ENCODE measurements at regions not wholly inside any gene's neighbourhood (a gene's known extent, or its start where the extent isn't known, plus 50 kb on each side); places are given as distances from the start of the nearest gene placed in this dataset.

DNA sequence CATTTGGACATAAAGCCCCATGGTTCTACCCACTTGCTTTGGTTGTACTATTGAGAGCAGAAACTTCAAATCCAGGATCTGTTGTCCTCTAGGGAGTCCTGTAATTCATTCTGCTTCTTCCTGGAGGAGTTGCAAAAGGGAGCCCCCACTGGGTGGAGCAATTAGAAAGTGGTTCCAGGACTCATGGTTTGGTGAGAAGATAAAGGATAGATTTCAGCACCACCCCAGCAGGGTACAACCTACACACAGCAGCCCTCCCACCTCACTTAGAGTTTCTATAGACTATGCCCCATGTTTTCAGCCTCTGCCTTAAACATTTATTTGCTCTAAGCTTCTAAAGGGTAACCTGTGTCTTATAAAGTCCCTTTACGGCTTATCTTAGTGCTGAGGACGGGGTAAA is 112.6 kb upstream of the ARRDC3 start:
- intact Hi-C loops (cut with micrococcal nuclease; ENCODE audit: unreplicated experiment): no loop called here
- BruUV-seq (replicated peaks): no TSS peak
- no peak overlapping the region for H3K4me3 Mint-ChIP-seq (ENCODE audit: low read depth, unreplicated experiment)
- no peaks in the 10 kb centered on the region for H3K9me3 Mint-ChIP-seq (ENCODE audit: low read depth, unreplicated experiment)
- no peaks in the 10 kb centered on the region for H3K4me1 Mint-ChIP-seq (ENCODE audit: low read depth, unreplicated experiment)
- no peak overlapping the region for H3K27ac Mint-ChIP-seq (ENCODE audit: unreplicated experiment)
- CTCF ChIA-PET: no interaction called here
- DNase-seq: no peak
- H3K36me3 Mint-ChIP-seq (ENCODE audit: insufficient read depth, unreplicated experiment): no peaks in the 10 kb centered on the region
- H3K27me3 Mint-ChIP-seq (ENCODE audit: unreplicated experiment): no peaks in the 10 kb centered on the region
- TF ChIP-seq, protein P1, sequence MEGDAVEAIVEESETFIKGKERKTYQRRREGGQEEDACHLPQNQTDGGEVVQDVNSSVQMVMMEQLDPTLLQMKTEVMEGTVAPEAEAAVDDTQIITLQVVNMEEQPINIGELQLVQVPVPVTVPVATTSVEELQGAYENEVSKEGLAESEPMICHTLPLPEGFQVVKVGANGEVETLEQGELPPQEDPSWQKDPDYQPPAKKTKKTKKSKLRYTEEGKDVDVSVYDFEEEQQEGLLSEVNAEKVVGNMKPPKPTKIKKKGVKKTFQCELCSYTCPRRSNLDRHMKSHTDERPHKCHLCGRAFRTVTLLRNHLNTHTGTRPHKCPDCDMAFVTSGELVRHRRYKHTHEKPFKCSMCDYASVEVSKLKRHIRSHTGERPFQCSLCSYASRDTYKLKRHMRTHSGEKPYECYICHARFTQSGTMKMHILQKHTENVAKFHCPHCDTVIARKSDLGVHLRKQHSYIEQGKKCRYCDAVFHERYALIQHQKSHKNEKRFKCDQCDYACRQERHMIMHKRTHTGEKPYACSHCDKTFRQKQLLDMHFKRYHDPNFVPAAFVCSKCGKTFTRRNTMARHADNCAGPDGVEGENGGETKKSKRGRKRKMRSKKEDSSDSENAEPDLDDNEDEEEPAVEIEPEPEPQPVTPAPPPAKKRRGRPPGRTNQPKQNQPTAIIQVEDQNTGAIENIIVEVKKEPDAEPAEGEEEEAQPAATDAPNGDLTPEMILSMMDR (IDR thresholded peaks at IDR 0.05; ENCODE audit: unreplicated experiment): no peak

DNA sequence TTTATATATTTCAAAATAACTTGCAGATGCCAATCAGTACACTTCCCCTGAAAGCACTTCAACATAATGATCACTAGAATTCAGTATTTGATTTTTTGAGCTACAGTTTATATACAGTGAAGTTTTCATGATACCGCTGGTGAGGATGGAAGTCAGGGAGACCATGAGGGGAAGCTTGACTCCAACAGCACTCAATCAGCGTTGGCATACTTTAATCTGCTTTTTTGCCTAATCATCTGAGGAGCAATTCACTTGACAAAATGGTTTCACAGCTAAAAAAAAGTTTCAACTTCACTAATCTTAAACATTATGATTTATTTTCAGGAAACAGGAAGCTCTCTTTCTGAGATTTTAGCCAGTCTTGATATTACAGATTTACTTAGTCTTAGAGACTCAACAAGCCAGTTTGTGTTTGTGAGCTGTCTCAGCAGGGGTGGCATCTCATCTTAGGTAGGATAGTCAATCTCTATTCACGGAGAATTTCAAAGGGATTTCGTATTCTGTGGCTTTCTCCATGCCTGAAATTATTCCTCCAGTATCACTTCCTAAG is 111.4 kb upstream of the ARRDC3 start:
- TF ChIP-seq, protein P1 (IDR thresholded peaks at IDR 0.05; ENCODE audit: unreplicated experiment): no peak
- DNase-seq: no peak
- CTCF ChIA-PET: no interaction called here
- intact Hi-C loops (cut with micrococcal nuclease; ENCODE audit: unreplicated experiment): no loop called here
- H3K27ac Mint-ChIP-seq (ENCODE audit: unreplicated experiment): no peak overlapping the region
- no peaks in the 10 kb centered on the region for H3K36me3 Mint-ChIP-seq (ENCODE audit: insufficient read depth, unreplicated experiment)
- H3K4me3 Mint-ChIP-seq (ENCODE audit: low read depth, unreplicated experiment): no peak overlapping the region
- no peaks in the 10 kb centered on the region for H3K9me3 Mint-ChIP-seq (ENCODE audit: low read depth, unreplicated experiment)
- H3K27me3 Mint-ChIP-seq (ENCODE audit: unreplicated experiment): no peaks in the 10 kb centered on the region
- H3K4me1 Mint-ChIP-seq (ENCODE audit: low read depth, unreplicated experiment): no peaks in the 10 kb centered on the region
- BruUV-seq (replicated peaks): no TSS peak

DNA sequence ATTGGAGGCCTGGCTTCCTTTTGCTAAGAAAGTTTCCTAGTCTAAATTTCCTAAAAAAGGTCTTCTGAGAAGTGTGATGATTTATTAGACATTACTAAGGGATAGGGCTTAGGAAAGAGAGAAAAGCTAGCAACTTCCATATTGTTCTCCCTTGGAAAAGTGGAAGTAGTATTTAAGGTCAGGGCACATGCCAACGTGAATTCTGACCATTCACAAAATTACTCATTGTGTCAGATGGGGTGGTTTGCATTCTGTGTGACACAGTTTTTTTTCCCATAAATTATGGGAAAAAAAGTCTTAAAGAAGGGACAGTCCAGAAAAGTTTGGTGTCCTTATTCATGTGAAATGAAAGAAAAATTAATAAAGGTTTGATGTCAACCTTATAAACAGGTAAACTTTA is 110.0 kb upstream of the ARRDC3 start:
- CTCF ChIA-PET: no interaction called here
- BruUV-seq (replicated peaks): no TSS peak

DNA sequence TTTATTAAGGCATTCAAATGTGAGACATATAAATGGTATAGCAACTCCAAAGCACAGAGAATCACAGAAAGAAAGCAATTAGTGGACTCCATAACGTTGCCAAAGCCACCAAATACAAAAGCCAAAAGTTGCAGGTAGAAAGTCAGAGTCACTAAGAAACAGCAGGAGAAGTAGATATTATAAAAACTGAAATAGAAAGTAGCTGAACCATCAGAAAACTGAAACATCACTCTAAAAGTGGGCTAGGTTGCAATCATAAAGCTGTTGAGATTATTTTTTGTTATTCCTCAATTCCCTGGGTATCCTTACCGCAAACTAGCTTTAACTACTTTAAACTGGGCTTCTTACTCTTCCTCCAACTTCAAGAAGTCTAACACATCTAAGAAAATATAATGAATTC is 108.1 kb upstream of the ARRDC3 start:
- no peak overlapping the region for H3K27ac Mint-ChIP-seq (ENCODE audit: unreplicated experiment)
- H3K27me3 Mint-ChIP-seq (ENCODE audit: unreplicated experiment): no peaks in the 10 kb centered on the region
- TF ChIP-seq, protein P1 (IDR thresholded peaks at IDR 0.05; ENCODE audit: unreplicated experiment): no peak
- peaks cover 5% of the 10 kb centered on the region for H3K9me3 Mint-ChIP-seq (ENCODE audit: low read depth, unreplicated experiment)
- no TSS peak for BruUV-seq (replicated peaks)
- CTCF ChIA-PET: interaction anchor here (0.6 to 0.7 kb wide), 3 partner anchors 429 to 683 kb away, joined by 4 to 6 read pairs (median 5); no protein-coding TSS in a partner anchor
- no peaks in the 10 kb centered on the region for H3K36me3 Mint-ChIP-seq (ENCODE audit: insufficient read depth, unreplicated experiment)
- H3K4me3 Mint-ChIP-seq (ENCODE audit: low read depth, unreplicated experiment): no peak overlapping the region
- intact Hi-C loops (cut with micrococcal nuclease; ENCODE audit: unreplicated experiment): no loop called here
- no peaks in the 10 kb centered on the region for H3K4me1 Mint-ChIP-seq (ENCODE audit: low read depth, unreplicated experiment)
- DNase-seq: no peak

More for the DNA sequence above, 110.0 kb upstream of the ARRDC3 start:
- intact Hi-C loops (cut with micrococcal nuclease; ENCODE audit: unreplicated experiment): no loop called here
- H3K4me3 Mint-ChIP-seq (ENCODE audit: low read depth, unreplicated experiment): no peak overlapping the region
- H3K36me3 Mint-ChIP-seq (ENCODE audit: insufficient read depth, unreplicated experiment): no peaks in the 10 kb centered on the region
- no peak overlapping the region for H3K27ac Mint-ChIP-seq (ENCODE audit: unreplicated experiment)
- no peaks in the 10 kb centered on the region for H3K4me1 Mint-ChIP-seq (ENCODE audit: low read depth, unreplicated experiment)
- peaks cover 5% of the 10 kb centered on the region for H3K9me3 Mint-ChIP-seq (ENCODE audit: low read depth, unreplicated experiment)
- no peaks in the 10 kb centered on the region for H3K27me3 Mint-ChIP-seq (ENCODE audit: unreplicated experiment)
- no peak for DNase-seq
- TF ChIP-seq, protein P1 (IDR thresholded peaks at IDR 0.05; ENCODE audit: unreplicated experiment): no peak
